GM21717 (cell line): ENCODE measurements at regions not wholly inside any gene's neighbourhood (a gene's known extent, or its start where the extent isn't known, plus 50 kb on each side); places are given as distances from the start of the nearest gene placed in this dataset.

Source experiments
- ATAC-seq: cut with Tn5 transposase; IDR thresholded peaks from one replicate; pipeline ENCODE4 v1.9.1; 2021; ENCODE audit warnings: mild to moderate bottlenecking, moderate library complexity; ENCODE audit not compliant: unreplicated experiment

DNA sequence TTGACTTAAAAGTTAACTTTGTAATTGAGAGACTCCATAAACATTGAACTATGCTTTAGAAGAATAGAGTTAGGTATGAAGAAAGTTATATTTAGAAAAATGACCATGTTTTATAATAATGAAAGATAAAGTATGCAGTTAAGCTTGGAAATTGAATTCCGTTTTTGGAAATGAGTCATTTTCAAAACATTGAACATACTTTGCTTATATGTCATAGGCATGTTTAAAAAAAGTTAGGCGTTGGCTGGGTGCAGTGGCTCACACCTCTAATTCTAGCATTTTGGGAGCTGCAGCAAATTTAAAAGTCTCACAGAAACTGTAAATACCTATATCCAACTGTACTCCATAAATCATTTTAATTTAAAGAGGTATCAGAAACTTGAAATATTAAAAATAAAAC, 607.4 kb downstream of the CBLN2 start:
- ATAC-seq: no peak

DNA sequence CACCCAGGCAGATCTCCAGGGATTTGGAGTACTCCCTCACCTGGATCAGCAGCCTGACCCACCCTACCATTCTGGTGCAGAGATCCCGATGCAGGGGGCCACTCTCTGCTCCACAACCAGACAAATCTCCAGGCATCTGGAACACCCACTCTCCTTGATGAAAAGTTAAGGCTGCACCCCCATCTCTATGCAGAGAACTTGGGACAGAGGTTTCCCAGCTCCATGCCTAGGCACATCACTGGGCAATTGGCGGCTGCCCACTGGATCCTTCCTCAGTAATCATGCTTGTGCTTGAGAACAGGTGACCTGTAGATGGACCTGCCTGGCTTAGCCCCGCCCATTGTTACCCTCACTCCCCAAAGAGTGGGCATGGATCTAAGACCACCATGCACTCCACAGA, 624.9 kb downstream of the CBLN2 start:
- ATAC-seq: no peak

DNA sequence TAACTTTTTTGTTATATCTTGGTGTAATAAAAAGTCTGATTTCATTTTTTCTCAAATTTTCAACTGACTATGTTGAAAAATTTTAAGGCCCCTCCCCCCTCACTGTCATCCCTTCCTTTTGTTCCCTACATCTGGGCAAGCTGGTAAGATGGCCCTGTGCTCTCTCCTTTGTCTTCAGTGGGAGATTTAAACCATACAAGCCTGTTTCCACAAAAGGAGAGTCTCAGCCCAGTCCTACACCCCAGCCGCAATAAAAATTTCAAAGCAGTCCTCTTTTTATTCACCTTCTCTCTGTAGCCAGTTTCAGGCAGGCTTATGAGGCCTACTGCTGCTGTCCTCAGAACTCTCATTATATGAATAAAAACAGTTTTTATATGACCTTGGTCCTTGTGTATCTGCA, 630.5 kb downstream of the CBLN2 start:
- no peak for ATAC-seq

DNA sequence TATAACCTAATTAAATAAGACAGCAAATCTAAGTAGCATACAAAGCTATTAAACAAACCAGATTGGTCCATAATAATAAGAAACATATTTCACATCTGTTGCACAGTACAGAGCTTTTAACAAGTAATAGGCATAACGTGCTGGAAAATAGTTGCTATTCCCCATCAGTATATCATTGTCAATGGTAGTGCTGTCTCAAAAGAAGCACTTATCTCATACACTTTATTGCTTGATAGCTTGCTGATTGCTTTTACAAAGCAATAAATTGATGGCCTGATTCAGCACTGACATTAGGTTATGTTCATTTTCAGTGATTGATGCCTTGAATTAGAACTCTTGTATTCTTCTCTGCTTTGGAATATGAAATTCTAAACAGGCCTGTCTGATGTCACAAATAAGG, 641.7 kb downstream of the CBLN2 start:
- no peak for ATAC-seq

DNA sequence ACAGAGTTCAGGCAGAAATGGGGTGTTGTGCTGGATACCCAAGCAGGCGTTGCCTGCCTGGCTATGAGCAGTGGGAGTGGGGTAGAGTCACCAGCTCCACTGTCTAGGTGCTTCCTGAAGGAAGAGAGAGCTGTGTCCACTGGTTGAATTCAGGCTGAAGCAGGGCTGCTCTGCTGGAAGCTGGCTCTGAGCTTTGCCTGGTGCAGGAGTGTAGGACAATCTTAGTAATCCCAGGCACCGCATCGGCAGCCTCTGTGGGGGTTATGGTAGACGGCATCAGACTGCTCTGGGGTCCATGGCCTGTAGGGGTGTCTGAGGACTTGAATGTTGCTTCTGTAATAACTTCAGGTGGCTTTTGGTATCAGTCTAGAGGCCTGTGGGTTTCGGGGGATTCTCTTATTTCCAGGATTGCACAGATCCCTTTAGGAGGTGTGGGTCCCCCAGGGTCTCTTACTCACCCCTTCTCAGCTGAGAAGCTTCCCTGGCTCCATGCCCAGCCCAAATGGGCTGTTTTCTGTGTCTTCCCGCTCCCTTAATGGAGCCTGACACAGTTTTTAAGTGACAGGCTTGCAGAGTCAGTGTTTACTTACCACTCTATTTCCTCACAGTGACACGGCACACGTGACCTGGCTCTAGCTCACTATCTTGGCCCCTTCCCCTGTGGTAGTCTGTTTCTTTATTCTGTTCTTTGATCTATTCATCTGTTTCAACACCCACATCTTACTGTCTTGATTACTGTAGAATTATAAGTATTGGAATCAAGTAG, 644.3 kb downstream of the CBLN2 start:
- ATAC-seq: no peak

DNA sequence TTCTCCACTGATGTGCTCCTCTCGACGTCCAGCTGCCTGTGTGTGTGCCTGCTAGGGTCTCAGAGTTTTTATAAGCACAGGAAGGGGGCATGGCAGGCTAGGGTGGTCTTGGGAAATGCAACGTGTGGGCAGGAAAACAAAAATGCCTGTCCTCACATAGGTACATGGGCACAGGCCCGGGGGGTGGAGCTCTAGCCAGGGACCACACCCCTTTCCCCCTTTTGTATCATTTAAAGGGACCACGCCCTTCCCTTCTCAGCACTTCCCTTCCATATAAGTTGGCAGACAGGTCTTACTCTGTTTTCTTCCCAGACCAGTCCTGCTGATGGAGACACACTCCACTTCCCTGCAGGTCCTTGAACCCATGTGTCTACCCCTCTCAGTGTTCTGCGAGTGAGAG, 645.0 kb downstream of the CBLN2 start:
- no peak for ATAC-seq

DNA sequence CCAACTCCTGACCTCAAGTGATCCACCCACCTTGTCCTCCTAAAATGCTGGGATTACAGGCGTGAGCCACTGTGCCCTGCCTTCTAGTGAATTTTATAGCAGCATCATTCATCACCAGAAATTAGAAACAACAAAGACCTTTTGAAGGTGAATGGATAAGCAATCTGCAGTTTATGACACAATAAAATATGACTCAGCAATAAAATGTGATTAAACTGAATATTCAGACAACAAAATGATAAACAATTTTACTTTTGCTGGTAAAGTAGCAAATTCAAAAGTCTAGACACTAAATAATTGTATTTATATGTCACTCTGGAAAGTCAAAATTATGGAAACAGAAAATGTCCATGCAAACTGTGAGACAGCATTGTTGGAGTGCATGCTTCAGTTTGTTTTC, 656.6 kb downstream of the CBLN2 start:
- no peak for ATAC-seq

DNA sequence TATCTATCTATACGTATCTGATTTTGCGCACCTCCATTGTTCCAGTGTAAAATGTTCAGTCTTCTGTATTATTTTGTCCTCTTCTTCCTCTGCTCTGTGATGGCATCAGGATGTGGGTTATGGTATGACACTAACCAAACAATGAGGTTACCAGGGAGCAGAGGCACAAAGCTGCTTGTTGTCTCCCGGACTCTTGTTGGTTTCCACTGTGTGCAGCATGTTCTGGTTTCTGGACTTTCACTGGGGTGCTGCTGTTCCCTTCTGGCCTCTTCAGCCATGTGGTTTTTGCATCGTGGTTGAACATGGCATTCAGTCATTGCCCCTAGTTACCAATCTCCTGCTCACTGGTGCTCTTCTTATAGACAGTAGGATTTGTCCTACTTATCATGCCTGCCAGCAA, 665.9 kb downstream of the CBLN2 start:
- ATAC-seq: no peak

DNA sequence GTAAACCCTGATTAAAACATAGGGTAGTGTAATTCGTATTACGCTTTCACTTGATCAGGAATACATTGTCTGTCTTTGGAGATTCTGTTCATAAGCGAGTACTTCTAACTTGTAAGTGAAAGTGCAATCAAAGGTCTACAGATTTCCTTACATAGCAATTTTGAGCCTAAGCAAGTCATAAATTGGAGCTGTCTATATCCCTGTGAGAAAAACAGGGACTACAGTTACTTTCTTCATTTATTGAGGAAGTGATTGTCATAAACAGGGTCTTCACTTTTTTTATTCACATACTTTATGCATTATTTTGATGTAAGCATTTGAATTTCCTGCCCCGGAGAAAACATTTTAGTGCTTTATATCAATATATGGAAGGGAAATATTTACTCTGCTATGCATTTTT, 670.4 kb downstream of the CBLN2 start:
- ATAC-seq: no peak

DNA sequence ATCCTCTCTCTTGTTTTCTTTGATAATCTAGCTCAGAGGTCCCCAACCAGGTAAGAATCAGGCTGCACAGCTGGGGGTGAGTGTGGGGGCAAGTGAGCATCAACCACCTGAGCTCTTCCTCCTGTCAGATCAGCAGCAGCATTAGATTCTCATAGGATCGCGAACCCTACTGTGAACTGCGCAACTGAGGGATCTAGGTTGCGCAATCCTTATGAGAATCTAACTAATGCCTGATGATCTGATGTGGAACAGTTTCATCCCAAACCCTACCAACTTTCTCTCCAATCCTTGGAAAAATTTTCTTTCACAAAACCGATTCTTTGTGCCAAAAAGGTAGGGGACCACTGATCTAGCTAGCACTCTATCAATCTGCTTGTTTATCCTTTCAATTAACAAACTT, 678.3 kb downstream of the CBLN2 start:
- ATAC-seq: no peak

DNA sequence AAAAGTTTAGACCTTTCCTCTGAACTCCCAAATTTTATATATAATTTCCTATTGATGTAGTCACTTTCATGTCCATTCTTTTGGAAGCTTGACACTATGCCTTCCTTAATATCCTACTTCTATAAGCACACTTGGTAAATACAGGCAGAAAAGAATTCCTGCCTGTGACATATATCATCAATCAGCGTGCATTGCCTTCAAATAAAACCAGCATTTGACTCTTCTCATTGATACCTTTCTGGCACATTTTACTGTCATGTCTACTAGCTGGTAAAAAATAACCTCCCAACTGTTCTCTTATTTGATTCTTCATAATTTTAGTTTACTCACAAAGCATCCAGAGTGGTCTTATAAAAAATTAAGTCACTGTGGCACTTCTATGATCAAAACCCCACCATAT, 693.5 kb downstream of the CBLN2 start:
- ATAC-seq: no peak

DNA sequence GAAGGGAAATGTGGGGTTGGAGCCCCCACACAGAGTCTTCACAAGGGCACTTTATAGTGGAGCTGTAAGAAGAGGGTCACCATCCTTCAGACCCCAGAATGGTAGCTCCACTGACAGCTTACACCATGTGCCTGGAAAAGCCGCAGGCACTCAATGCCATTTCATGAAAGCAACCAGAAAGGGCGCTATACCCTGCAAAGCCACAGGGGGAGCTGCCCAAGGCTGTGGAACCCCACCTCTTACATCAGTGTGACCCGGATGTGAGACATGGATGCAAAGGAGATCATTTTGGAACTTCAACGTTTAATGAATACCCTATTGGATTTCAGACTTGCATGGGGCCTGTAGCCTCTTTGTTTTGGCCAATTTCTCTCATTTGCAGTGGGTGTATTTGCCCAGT, 694.7 kb downstream of the CBLN2 start:
- no peak for ATAC-seq

DNA sequence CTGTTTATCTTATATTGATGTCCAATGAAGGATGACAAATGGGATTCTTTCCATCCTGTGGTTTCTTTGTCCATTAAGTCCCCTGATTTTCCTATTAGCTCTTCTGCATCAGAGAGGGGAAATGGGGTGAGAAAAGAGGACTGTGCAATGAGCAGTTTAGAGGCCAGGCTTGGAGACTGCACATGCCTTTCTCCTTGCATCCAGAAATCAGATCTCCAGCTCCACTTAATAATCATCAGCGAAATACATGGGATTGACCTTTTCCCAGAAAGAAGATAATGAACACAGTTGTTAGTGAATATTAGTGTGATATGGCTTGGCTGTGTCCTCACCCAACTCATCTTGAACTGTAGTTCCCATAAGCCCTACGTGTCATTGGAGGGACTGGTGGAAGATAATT, 697.4 kb downstream of the CBLN2 start:
- no peak for ATAC-seq

DNA sequence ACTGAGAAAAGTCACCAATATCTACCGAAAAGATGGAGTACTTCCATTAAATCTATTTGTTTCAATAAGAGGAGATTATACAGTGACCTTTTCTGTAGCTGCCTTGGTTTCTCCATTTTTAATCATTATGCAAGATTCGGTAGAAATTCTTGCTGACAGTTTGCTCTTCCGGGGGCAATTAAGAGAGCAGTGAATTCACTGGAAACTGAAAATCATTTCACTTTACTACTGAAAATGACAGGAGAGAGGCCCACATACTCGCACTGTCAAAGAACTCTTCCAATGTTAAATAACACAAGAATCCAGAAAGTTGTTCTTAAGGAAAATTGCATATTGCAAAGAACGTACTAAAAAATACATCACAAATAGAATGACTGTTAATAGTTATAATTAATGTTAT, 699.3 kb downstream of the CBLN2 start:
- ATAC-seq: no peak

DNA sequence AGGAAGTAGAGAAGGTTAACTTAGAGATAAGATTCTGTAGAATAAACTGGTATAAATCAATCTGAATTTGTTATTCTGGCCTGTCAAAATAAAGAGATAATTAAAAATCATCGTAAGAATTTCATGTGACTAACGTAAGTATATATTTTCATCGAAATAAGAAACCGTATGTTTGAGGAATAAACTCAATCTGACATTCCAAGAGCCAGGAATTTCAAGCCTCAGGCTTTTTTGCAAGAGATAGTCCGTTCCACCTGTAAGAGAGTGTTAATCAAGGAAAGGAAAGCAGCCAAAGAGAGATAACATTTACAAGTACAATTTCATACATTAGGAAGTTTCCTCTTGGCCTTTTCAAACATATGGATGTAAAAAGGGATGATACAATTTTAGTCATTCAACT, 701.5 kb downstream of the CBLN2 start:
- ATAC-seq: no peak

DNA sequence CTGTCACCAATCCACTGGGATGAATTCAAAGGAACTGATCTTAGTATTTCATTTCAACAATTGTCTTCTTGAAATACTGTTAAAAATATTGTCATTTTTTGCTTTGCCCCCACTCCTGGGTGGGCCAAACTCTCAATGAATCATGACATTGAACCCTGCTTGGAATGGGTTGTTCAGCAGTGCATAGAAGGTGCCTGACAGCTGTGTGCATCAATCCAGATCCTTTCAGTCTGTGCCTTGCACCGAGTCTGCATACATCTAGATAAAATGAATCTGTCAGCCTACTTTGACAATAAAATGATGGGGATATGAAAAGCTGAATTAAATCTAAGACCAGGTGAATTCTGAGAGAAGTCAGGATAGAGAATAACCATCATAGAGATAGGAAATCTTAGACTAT, 706.6 kb downstream of the CBLN2 start:
- no peak for ATAC-seq

DNA sequence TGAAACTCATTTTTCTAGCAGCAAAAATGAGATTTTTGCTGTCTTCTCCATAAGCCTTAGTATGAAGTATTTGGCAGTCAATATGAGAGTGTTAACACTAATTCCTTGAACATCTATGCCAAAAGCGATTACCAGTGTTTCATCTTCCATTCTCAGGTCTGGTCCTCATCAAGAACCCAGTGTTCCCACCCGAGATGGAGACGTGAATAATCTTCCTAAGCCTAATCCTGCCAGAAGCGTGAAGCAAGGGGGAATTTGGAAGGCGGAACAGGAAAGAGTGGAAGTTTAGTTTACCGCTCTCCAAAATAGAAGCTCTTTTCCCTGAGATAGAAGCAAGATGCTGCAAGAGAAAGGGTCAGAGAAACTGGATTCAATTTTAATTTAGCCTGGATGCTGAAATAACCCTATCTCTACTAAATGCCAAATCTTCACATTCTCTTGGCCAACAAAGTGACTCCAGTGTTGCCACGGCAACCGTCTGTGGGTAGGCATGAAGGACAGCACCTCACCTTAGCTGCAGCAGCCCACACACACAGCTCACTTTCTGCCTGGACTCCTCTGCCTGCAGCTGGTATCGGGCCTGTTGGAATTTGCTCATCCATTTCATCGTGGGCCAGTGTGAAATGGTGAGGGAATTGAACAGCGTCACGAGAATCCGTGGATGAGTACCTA, 711.1 kb downstream of the CBLN2 start:
- no peak for ATAC-seq

DNA sequence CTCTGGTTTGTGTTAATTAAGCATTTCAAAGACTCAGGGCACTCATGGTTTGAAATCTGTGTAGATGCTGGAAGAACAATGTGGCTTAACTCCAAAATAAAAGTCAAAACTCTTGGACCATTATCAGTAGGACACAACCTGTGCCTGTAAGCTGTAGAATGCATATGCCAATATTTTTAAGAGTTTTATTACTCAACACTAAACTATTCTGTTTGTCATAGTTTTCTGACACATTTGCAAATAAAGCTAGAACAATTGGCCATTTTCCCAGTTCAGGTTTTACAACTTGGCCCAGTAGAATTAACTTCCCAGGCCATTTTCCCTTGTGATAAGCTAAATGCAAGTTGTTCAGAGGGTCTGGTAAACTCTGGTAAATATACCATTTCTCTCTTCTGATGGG, 713.1 kb downstream of the CBLN2 start:
- ATAC-seq: no peak

DNA sequence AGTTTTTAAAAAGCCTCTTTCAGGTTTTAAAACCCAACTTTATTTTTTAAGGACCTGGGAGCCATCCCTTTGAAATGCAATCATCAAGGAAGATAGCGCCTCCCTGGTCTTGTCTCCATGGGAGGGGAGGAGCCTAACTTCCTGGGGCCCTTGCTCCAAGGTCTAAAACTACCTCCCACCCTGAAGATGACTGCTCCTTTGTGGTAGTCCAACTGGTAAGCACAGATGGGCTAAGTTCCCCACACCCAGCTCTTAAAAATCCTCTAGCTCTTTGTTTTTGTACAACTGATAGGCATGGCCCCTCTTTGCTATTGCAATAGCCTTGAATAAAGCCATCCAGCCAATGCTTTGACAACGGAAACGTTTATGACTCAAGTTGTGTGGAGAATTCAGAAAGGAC, 716.8 kb downstream of the CBLN2 start:
- no peak for ATAC-seq

DNA sequence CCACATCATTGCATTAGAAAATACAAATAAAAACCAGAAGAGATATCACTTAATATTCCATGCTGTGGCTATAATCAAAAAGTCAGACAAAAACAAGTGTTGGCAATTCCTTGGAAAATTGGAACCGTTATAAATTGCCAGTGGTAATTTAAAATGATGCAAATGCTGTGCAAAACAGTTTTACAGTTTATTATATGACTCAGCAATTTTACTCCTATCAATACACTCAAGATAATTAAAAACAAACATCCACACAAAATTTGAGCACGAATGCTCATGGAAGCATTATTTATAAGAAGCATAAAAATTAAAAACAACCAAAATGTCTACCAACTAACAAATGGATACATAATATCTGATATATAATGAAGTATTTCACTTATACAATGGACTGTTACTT, 728.8 kb downstream of the CBLN2 start:
- no peak for ATAC-seq

DNA sequence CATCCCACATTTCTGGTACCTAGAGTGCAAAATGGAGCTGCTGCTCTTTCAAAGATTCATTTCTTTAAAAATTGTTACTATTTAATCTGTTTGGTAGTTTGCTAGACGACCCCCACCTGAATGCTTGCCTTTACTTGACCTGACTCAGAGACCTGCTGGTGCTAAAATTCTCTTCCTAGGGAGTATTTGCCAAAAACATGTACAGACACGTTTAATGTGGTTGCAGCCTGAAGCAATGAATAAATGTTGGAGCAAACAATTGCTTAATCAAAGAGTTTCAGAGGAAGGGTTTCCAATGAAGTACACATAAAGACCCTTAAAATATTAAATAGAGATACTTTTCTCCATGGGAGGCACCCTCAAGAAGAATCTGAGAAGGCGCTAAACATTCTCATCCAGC, 734.4 kb downstream of the CBLN2 start:
- no peak for ATAC-seq

DNA sequence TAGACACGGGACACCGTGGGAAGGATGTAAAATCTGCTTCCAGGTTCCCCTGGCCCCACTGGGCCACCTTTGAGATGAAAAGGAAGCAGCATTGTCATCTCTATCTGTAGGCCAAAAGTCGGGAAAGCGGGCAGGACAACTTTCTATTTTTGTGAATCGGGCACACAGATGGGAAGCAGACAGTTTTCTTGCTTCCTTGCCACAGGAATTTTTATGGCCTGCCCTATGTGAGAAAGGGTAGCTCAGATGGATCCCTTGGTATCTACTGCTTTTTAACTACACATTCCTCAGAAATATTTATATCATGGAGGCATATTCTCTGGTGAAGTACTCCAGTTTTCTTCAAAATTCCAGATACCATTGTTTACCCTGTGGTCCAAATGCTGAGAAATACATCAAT, 735.5 kb downstream of the CBLN2 start:
- no peak for ATAC-seq

DNA sequence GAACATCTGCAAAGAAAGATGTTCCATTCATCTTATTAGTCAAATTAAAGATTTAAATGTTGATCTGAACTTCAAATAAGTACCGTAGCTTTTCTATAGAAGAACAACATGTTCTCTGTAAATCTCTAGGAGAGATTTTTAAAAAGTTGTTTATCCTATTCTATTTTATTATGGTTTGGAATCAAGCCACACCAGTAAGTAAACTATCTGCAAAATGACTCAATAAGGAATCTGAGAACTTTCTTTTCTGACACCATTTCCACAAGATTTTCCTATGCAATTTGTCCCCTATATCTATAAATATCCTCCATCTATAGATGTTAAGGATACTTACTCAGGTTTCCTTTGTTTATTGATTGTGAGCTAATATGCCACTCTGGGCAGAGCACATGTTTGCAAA, 736.6 kb downstream of the CBLN2 start:
- ATAC-seq: no peak
